ENCODE measurements at regions not wholly inside any gene's neighbourhood (a gene's known extent, or its start where the extent isn't known, plus 50 kb on each side); places are given as distances from the start of the nearest gene placed in this dataset.

DNA sequence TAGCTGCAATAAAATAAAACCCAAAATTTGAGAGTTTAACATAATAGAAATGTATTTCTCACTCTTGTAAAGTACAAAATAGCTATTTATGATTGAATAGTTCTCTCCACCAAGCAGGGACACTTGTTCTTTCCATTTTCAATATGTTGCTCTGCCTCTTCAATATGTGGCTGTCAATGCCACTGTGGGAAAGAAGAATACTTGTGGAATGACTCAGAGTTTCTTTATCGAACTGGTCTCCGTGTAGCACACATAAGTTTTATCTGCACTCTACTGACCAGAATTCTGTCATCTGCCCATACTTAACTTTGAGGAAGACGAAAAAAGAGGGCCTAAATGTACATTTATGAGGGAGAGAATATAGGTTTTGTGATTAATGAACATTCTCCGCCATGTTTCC, 256.9 kb downstream of the ATXN7L3B start:
- H3K9me3 Mint-ChIP-seq = no peaks in the 10 kb centered on the region
- no peak for DNase-seq (ENCODE audit: low spot score)
- no peak overlapping the region for H3K4me3 Mint-ChIP-seq
- no peaks in the 10 kb centered on the region for H3K36me3 Mint-ChIP-seq (ENCODE audit: low read depth)
- no peaks in the 10 kb centered on the region for H3K27me3 Mint-ChIP-seq (ENCODE audit: low read depth)
- no peaks in the 10 kb centered on the region for H3K4me1 Mint-ChIP-seq (ENCODE audit: low read depth)
- no peak overlapping the region for H3K27ac Mint-ChIP-seq

GRCh38 chr12:74801625-74802024, 264.0 kb downstream of the ATXN7L3B start:
- no peak for DNase-seq (ENCODE audit: low spot score)
- H3K4me1 Mint-ChIP-seq (ENCODE audit: low read depth) = no peaks in the 10 kb centered on the region
- H3K36me3 Mint-ChIP-seq (ENCODE audit: low read depth) = no peaks in the 10 kb centered on the region
- H3K9me3 Mint-ChIP-seq = no peaks in the 10 kb centered on the region
- no peak overlapping the region for H3K4me3 Mint-ChIP-seq
- H3K27me3 Mint-ChIP-seq (ENCODE audit: low read depth) = no peaks in the 10 kb centered on the region
- H3K27ac Mint-ChIP-seq = no peak overlapping the region

GRCh38 chr12:74816398-74817175, 279.0 kb downstream of the ATXN7L3B start:
- H3K36me3 Mint-ChIP-seq (ENCODE audit: low read depth) = no peaks in the 10 kb centered on the region
- peaks cover 6% of the 10 kb centered on the region for H3K9me3 Mint-ChIP-seq
- H3K4me1 Mint-ChIP-seq (ENCODE audit: low read depth) = no peaks in the 10 kb centered on the region
- no peak overlapping the region for H3K4me3 Mint-ChIP-seq
- no peak for DNase-seq (ENCODE audit: low spot score)
- no peak overlapping the region for H3K27ac Mint-ChIP-seq
- H3K27me3 Mint-ChIP-seq (ENCODE audit: low read depth) = no peaks in the 10 kb centered on the region

- H3K27me3 Mint-ChIP-seq (ENCODE audit: low read depth) = no peaks in the 10 kb centered on the region
- no peaks in the 10 kb centered on the region for H3K4me1 Mint-ChIP-seq (ENCODE audit: low read depth)
- H3K27ac Mint-ChIP-seq = no peak overlapping the region
- H3K4me3 Mint-ChIP-seq = no peak overlapping the region
- no peak for DNase-seq (ENCODE audit: low spot score)
- peaks cover 6% of the 10 kb centered on the region for H3K9me3 Mint-ChIP-seq
- no peaks in the 10 kb centered on the region for H3K36me3 Mint-ChIP-seq (ENCODE audit: low read depth)
Observed at GRCh38 chr12:74817499-74817898, 279.9 kb downstream of the ATXN7L3B start.

DNA sequence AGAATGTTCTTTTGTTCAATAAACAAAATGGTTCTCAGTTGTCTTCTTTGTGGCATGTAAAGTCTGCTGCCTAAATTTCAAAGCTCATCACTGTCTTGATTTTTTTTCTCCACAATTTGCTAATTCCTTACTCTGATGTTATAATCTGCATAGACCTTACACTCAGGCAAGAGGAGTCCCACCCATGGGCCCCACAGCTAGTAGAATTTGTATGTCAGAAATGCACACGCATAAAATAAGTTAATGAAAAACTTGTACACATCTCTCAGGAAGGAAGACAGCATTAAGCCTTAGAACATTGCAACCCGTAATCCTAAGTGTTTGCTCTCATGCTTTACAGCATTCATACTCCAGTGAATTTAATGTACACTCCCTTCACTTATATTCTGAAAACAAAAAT, 280.8 kb downstream of the ATXN7L3B start:
- Mint-ChIP-seq H3K36me3 (ENCODE audit: low read depth) (no peaks in the 10 kb centered on the region), H3K27me3 (ENCODE audit: low read depth) (no peaks in the 10 kb centered on the region), H3K27ac (no peak overlapping the region), H3K4me1 (ENCODE audit: low read depth) (no peaks in the 10 kb centered on the region), H3K4me3 (no peak overlapping the region), H3K9me3 (peaks cover 6% of the 10 kb centered on the region)
- no peak for DNase-seq (ENCODE audit: low spot score)

GRCh38 chr12:74820324-74820723, 282.7 kb downstream of the ATXN7L3B start:
- DNase-seq (ENCODE audit: low spot score) = no peak
- no peak overlapping the region for H3K4me3 Mint-ChIP-seq
- H3K27ac Mint-ChIP-seq = no peak overlapping the region
- H3K27me3 Mint-ChIP-seq (ENCODE audit: low read depth) = no peaks in the 10 kb centered on the region
- no peaks in the 10 kb centered on the region for H3K9me3 Mint-ChIP-seq
- H3K4me1 Mint-ChIP-seq (ENCODE audit: low read depth) = no peaks in the 10 kb centered on the region
- no peaks in the 10 kb centered on the region for H3K36me3 Mint-ChIP-seq (ENCODE audit: low read depth)

DNA sequence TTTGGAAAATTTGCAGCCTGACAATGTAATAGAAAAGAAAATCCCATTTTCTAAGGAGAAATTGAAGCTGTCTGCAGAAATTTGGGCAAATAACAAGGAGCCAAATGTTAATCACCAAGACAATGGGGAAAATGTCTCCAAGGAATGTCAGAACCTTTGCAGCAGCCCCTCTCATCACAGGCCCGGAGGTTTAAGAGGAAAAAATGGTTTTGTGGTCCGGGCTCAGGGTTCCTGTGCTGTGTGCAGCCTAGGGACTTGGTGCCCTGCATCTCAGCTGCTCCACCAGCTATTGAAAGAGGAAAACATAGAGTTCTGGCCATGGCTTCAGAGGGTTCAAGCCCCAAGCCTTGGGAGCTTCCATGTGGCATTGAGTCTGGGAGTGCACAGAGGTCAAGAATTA, 298.9 kb downstream of the ATXN7L3B start:
- H3K4me1 Mint-ChIP-seq (ENCODE audit: low read depth) = no peaks in the 10 kb centered on the region
- H3K9me3 Mint-ChIP-seq = peaks cover 3% of the 10 kb centered on the region
- H3K27me3 Mint-ChIP-seq (ENCODE audit: low read depth) = no peaks in the 10 kb centered on the region
- H3K4me3 Mint-ChIP-seq = no peak overlapping the region
- no peak for DNase-seq (ENCODE audit: low spot score)
- H3K27ac Mint-ChIP-seq = no peak overlapping the region
- no peaks in the 10 kb centered on the region for H3K36me3 Mint-ChIP-seq (ENCODE audit: low read depth)

DNA sequence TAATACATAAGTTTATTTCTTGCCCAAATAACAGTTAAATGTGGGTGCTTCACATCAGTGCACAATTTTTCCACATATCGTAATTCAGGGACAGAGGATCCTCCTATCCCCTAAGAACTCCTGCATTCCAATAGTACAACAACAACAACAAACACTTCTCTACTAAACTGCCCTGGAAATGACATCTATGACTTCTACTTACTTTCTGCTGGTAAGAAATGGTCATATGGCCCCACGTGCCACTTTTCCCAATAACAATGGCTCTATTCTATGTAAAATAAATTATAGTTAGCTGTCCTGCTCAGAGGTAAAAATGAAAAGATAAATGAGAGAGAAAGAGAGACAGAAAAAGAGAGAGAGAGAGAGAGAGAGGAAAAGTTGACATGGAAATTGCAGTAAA, 308.5 kb downstream of the ATXN7L3B start:
- no peak for DNase-seq (ENCODE audit: low spot score)
- Mint-ChIP-seq H3K27ac (no peak overlapping the region), H3K27me3 (ENCODE audit: low read depth) (no peaks in the 10 kb centered on the region), H3K4me3 (no peak overlapping the region), H3K9me3 (no peaks in the 10 kb centered on the region), H3K36me3 (ENCODE audit: low read depth) (no peaks in the 10 kb centered on the region), H3K4me1 (ENCODE audit: low read depth) (no peaks in the 10 kb centered on the region)

DNA sequence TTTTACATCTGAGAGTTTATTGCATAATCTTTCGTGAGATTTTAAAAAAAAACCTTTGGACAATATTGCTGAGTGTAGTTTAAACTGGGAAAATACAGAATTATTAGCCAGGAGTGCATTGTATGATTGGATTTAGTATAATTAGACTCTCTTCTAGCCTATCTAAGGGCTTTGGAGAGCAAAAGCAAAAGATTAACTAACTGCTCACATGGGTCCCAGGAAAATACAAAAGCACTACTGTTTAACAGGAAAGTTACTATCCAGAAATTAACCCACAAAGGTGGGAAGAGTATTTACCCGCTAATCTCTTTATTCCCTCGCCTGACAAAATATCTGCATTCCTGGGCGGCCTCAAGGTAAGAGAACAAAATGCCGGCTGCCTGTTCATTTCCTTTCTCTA, 309.5 kb downstream of the ATXN7L3B start:
- Mint-ChIP-seq H3K36me3 (ENCODE audit: low read depth) (no peaks in the 10 kb centered on the region), H3K27me3 (ENCODE audit: low read depth) (no peaks in the 10 kb centered on the region), H3K27ac (no peak overlapping the region), H3K4me3 (no peak overlapping the region), H3K4me1 (ENCODE audit: low read depth) (no peaks in the 10 kb centered on the region), H3K9me3 (no peaks in the 10 kb centered on the region)
- no peak for DNase-seq (ENCODE audit: low spot score)

GRCh38 chr12:74848006-74848405, 310.4 kb downstream of the ATXN7L3B start:
- no peaks in the 10 kb centered on the region for H3K27me3 Mint-ChIP-seq (ENCODE audit: low read depth)
- H3K9me3 Mint-ChIP-seq = no peaks in the 10 kb centered on the region
- H3K36me3 Mint-ChIP-seq (ENCODE audit: low read depth) = no peaks in the 10 kb centered on the region
- no peaks in the 10 kb centered on the region for H3K4me1 Mint-ChIP-seq (ENCODE audit: low read depth)
- no peak for DNase-seq (ENCODE audit: low spot score)
- no peak overlapping the region for H3K4me3 Mint-ChIP-seq
- no peak overlapping the region for H3K27ac Mint-ChIP-seq

DNA sequence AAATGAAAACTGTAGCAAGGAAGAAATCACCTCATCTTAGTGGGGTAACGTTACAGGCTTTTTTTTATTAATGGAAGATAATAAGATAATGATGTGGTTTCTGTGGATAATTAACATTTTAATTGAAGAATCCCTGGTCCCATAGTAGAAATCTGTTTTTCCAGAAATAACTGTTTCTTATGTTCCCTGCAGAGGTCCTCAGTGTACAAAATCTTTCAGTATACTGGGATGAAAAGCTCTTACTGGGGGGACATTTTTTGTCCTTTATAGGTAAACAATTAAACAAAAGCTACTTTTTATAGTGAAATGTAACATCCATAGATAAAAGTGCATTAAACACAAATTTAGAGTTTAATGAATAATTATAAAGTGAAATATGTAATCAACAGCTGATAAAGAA, 312.2 kb downstream of the ATXN7L3B start:
- no peaks in the 10 kb centered on the region for H3K27me3 Mint-ChIP-seq (ENCODE audit: low read depth)
- no peaks in the 10 kb centered on the region for H3K36me3 Mint-ChIP-seq (ENCODE audit: low read depth)
- no peak overlapping the region for H3K4me3 Mint-ChIP-seq
- H3K4me1 Mint-ChIP-seq (ENCODE audit: low read depth) = no peaks in the 10 kb centered on the region
- no peak for DNase-seq (ENCODE audit: low spot score)
- H3K27ac Mint-ChIP-seq = no peak overlapping the region
- no peaks in the 10 kb centered on the region for H3K9me3 Mint-ChIP-seq

DNA sequence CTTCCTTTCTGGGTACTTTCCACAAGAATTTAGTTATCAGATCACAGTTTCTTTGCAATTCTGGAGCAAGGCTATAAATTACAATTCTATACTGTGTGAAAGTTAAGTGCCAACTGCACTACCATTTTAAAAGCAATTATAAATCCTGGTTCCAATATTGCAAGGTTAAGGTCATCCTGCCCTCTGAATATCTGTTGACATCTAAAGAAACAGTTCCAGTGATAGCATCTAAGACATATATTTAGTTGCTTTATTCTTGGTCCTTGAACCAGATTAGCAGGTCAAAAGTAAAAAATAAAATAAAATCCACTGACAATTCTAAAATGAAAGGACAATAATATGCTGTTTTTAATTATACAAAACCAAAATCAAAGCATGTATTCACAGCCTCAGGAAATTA, 334.2 kb downstream of the ATXN7L3B start:
- Mint-ChIP-seq H3K27me3 (ENCODE audit: low read depth) (no peaks in the 10 kb centered on the region), H3K4me3 (no peak overlapping the region), H3K9me3 (peaks cover 4% of the 10 kb centered on the region), H3K27ac (no peak overlapping the region), H3K36me3 (ENCODE audit: low read depth) (no peaks in the 10 kb centered on the region), H3K4me1 (ENCODE audit: low read depth) (no peaks in the 10 kb centered on the region)
- DNase-seq (ENCODE audit: low spot score) = no peak

GRCh38 chr12:74885775-74886174, 323.9 kb downstream of the KCNC2 start:
- Mint-ChIP-seq H3K36me3 (ENCODE audit: low read depth) (no peaks in the 10 kb centered on the region), H3K9me3 (no peaks in the 10 kb centered on the region), H3K4me3 (no peak overlapping the region), H3K27me3 (ENCODE audit: low read depth) (no peaks in the 10 kb centered on the region), H3K27ac (no peak overlapping the region), H3K4me1 (ENCODE audit: low read depth) (peaks cover 3% of the 10 kb centered on the region)
- DNase-seq (ENCODE audit: low spot score) = no peak

DNA sequence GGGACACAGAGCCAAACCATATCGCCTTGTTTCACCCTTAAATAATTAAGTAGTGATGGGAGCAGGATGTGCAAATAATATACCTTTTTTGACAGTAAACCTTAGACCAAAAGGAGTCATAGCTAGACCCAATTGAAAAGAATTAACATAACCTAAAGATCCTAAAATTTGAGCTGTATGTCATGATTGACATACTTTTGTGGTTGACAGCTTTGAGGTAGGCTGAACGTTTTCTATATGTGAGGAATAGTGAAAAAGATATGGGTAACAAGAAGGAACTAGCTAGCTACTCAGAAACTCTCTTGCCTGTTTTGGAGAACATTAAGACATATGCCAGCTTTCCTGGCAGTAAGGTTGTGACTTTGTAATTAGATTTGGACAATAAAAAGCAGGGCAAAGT, 320.6 kb downstream of the KCNC2 start:
- DNase-seq (ENCODE audit: low spot score) = no peak
- H3K36me3 Mint-ChIP-seq (ENCODE audit: low read depth) = no peaks in the 10 kb centered on the region
- no peaks in the 10 kb centered on the region for H3K9me3 Mint-ChIP-seq
- no peaks in the 10 kb centered on the region for H3K27me3 Mint-ChIP-seq (ENCODE audit: low read depth)
- peaks cover 8% of the 10 kb centered on the region for H3K4me1 Mint-ChIP-seq (ENCODE audit: low read depth)
- no peak overlapping the region for H3K27ac Mint-ChIP-seq
- no peak overlapping the region for H3K4me3 Mint-ChIP-seq

DNA sequence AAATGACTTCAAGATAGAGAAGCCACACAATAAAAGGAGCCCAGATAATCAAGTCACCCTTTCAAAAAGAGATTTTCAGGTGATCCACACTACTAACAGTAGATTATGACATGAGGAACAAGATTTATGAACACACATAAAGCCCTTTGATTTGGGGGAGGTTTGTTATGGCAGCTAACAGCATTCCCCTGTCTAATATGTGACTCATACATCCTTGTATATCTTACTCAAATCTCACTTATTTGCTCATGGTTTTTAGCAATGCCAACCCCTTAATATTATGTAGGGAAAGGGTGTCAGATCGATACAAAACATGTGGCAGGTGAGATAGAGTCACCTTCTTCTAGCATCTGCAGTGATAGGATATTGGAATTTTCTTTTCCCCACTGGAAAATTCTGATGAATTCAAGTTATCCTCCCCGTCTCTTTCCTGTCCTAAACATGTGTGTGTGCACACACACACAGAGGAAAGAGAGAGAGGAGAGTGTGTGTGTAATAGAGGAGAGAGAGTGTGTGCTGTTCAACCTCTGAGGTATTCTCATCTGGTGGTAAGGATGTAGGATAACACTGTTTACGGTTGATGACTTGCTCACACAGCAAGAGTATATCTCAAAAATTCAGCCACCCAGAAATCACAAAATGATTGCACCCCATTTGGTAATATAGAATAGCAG, 319.9 kb downstream of the KCNC2 start:
- Mint-ChIP-seq H3K27me3 (ENCODE audit: low read depth) (no peaks in the 10 kb centered on the region), H3K4me1 (ENCODE audit: low read depth) (peaks cover 8% of the 10 kb centered on the region), H3K36me3 (ENCODE audit: low read depth) (no peaks in the 10 kb centered on the region), H3K4me3 (no peak overlapping the region), H3K27ac (no peak overlapping the region), H3K9me3 (no peaks in the 10 kb centered on the region)
- no peak for DNase-seq (ENCODE audit: low spot score)

All from T-helper 2 cell treated with Interferon-gamma antibody and Interleukin-4, amounts not matched to agents 5 μg/mL and 100 μg/mL, for 36 hours (primary cell).